Muscle of leg (tissue), 3 donors: ENCODE measurements at regions not wholly inside any gene's neighbourhood (a gene's known extent, or its start where the extent isn't known, plus 50 kb on each side); places are given as distances from the start of the nearest gene placed in this dataset.
A peak's percentile ranks its signal among the peaks of the same experiment; 100 is the strongest.

ENCODE experiments used
- DNase-seq: peaks from one replicate; pipeline ENCODE4 v3.0.0; 2013
- H3K27ac ChIP-seq: one replicate; pipeline ENCODE4 v1.5.1; 2013; ENCODE audit warnings: mild to moderate bottlenecking, low read length, control low read depth
- H3K27me3 ChIP-seq: one replicate; pipeline ENCODE4 v1.6.1; 2013; ENCODE audit warnings: low read length; ENCODE audit not compliant: control insufficient read depth, insufficient read depth
- H3K36me3 ChIP-seq: one replicate; pipeline ENCODE4 v1.6.1; 2013; ENCODE audit warnings: low read length; ENCODE audit not compliant: control insufficient read depth, insufficient read depth
- H3K4me1 ChIP-seq: one replicate; pipeline ENCODE4 v1.6.1; 2013; ENCODE audit warnings: low read length; ENCODE audit not compliant: control insufficient read depth, insufficient read depth
- H3K4me3 ChIP-seq: one replicate; pipeline ENCODE4 v1.5.1; 2013; ENCODE audit warnings: low read length, control low read depth
- H3K9me3 ChIP-seq: replicated peaks from 2 replicates; pipeline ENCODE4 v1.6.1; 2013; ENCODE audit warnings: low read depth, low read length; ENCODE audit not compliant: control insufficient read depth
- WGBS: methylation state at CpG from one replicate; pipeline ENCODE4 v1.1.5; 2013; ENCODE audit warnings: missing lambda C conversion rate; ENCODE audit not compliant: insufficient coverage; 5-methylcytosine and 5-hydroxymethylcytosine counted together

DNA sequence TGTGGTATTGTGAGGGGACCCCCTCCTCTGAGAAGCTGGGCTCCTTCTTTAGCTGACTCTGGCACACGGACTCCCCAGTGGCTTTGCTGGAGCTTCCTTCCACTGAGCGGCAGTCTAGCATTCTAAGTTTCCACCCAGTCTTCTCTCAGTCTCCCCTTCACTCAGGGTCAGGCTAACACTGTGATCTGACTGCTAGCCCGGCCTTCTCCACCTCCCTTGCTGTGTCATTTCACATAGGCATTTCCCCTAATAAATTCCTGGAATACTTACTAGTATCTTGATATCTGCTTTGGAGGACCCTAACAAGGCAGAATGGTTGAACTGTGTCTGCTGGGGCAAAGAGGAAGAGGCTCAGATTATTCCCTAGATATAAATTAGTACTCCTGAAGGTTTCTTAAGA lies 106.2 kb upstream of the THBS1 start:
- H3K4me1 ChIP-seq: peaks cover 29% of the 10 kb centered on the region
- H3K9me3 ChIP-seq: no peaks in the 10 kb centered on the region
- peak overlapping the region; percentile 96 for H3K27ac ChIP-seq
- H3K27me3 ChIP-seq: no peaks in the 10 kb centered on the region
- 78% methylated on average over 2 of the region's 3 CpGs for WGBS
- no peaks in the 10 kb centered on the region for H3K36me3 ChIP-seq
- H3K4me3 ChIP-seq: no peak overlapping the region
- no peak for DNase-seq

DNA sequence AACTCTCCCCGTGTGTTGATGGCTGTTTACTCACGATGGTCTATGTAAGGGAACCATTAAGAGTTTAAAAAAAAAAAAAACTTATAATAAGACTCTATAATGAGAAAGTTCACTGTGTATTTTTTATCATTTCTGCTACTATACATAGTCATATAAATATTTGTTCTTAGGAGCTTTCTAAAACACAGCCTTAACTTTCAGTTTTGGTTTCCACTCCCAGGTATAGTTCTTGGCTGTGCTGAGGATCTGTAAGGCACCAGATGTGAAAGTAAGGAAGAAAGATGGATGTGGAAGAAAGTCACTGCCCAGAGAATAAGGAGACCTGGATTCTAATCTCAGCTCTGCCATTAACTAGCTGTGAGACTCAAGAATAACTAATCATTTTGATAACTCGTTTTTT lies 101.9 kb upstream of the THBS1 start:
- no peak for DNase-seq
- WGBS: no CpG with 5 or more reads among the region's 3 CpGs
- H3K4me1 ChIP-seq: peaks cover 9% of the 10 kb centered on the region
- no peaks in the 10 kb centered on the region for H3K9me3 ChIP-seq
- no peak overlapping the region for H3K4me3 ChIP-seq
- H3K27me3 ChIP-seq: no peaks in the 10 kb centered on the region
- H3K36me3 ChIP-seq: no peaks in the 10 kb centered on the region
- H3K27ac ChIP-seq: no peak overlapping the region

DNA sequence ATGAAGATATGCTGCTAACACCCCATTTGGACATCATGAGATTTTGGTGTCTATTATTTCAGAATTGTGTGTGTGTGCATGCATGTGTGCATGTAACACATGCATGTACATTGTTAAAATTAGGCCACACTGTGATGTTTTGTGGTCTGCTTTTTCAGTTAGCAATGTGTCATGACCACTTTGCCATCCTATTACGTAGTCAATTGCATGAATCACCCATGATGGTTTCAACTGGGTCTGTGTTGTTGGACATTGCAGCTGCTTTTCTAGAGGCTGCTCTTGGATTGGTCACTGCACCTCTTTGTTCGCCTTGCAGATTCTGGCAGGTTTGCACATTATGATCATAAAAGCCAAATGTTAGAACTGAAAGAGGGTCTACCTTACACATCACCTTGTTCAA lies 101.0 kb upstream of the THBS1 start:
- H3K27ac ChIP-seq: no peak overlapping the region
- no CpG with 5 or more reads among the region's 2 CpGs for WGBS
- H3K4me1 ChIP-seq: no peaks in the 10 kb centered on the region
- no peaks in the 10 kb centered on the region for H3K27me3 ChIP-seq
- no peak for DNase-seq
- H3K4me3 ChIP-seq: no peak overlapping the region
- H3K36me3 ChIP-seq: no peaks in the 10 kb centered on the region
- no peaks in the 10 kb centered on the region for H3K9me3 ChIP-seq

DNA sequence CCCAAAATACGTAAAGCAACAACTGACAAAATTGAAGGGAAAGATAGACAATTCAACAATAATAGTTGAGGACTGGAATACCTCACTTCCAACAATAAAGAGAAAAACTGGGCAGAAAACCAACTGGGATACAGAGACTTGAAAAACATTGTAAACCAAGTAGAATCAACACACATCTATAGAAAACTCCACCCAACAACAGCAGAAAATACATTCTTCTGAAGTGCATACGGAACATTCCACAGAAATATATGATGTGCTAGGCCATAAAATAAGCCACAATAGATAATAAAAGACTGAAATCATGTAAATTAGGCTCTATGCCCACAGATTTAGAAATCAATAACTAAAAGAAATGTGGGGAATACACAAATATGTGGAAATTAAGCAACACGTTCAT lies 98.4 kb upstream of the THBS1 start:
- Histone ChIP-seq H3K4me3 (no peak overlapping the region), H3K27me3 (no peaks in the 10 kb centered on the region), H3K27ac (no peak overlapping the region), H3K36me3 (no peaks in the 10 kb centered on the region), H3K4me1 (no peaks in the 10 kb centered on the region), H3K9me3 (no peaks in the 10 kb centered on the region)
- WGBS: no CpG with 5 or more reads among the region's 3 CpGs
- DNase-seq: no peak

DNA sequence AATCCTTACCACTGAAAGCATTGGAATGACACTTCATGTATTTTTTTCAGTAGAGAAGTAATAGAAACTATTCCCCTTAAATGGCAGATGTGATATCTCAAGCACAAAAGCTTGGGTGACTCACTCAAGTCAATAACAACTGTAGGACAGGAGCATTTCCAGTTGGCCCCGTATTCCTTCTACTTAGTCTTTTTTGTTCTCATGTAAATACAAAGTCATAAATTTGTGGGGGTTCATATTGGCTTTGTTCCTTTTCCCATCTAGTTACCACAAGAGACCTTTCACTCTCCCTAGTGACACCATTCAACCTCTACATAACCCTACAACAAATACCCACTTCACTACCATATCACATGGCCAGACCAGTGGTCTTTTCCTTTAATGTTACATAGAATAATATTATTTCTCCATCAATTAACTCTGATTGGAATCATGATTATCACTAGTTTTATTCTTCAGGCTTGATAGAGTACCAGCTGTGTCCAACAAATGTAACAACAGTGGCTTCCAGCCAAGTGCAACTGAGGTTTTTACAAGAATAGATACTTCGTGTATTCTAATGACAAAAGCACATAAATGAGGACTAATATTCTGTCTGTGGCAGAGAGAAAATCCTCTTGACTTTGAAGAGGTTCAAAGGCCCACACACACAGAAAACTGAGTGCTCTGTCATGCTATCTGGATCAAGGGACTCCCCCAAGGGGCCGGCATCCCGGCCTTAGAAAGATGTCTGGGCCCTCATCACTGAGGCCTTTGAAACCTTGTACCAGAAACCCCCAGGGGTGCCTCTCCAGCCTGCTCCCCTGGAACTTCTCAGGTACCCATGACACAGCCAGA lies 94.0 kb upstream of the THBS1 start:
- DNase-seq: no peak
- Histone ChIP-seq H3K4me3 (no peak overlapping the region), H3K27me3 (no peaks in the 10 kb centered on the region), H3K27ac (no peak overlapping the region), H3K9me3 (no peaks in the 10 kb centered on the region), H3K4me1 (peaks cover 2% of the 10 kb centered on the region), H3K36me3 (no peaks in the 10 kb centered on the region)
- WGBS: 74% methylated on average over 2 of the region's 4 CpGs

DNA sequence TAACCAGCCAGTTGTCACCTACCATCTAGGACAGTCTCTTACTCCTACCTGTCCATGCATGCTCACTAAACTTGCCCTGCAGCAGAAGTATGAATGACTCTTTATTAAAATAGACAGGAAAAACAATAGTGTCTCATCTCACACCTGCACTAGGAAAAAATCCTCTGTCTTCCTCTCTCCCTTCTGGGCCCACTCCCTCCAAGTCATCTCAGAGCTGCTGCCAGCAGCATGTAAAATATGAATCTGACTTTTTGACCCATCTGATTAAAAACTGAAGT lies 93.5 kb upstream of the THBS1 start:
- H3K4me1 ChIP-seq: peaks cover 2% of the 10 kb centered on the region

DNA sequence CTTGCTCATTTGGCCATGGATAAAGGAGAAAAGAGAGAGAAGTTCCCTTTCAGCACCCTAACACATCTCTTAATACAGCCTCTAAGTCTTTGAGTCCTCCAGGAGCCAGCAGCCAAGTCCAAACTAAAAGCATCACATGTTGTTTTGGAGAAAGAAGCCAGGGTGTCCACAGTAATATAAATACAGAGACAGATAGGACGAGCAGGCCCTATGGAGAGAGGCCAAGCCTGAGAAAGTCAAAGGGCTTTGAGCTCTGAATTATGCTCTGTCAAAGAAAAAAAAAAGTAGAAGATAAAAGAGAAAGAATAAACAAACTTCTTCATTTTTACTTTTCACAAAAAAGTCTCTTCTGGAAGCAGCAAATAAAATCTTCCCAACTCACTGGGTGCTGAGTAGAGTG lies 92.4 kb upstream of the THBS1 start:
- H3K36me3 ChIP-seq: no peaks in the 10 kb centered on the region
- DNase-seq: peak; percentile 86
- no peaks in the 10 kb centered on the region for H3K9me3 ChIP-seq
- H3K27ac ChIP-seq: peak overlapping the region; percentile 7
- no peak overlapping the region for H3K4me3 ChIP-seq
- WGBS: no CpG with 5 or more reads among the region's 1 CpG
- peaks cover 2% of the 10 kb centered on the region for H3K4me1 ChIP-seq
- H3K27me3 ChIP-seq: no peaks in the 10 kb centered on the region

More for the DNA sequence above, 93.5 kb upstream of the THBS1 start:
- Histone ChIP-seq H3K36me3 (no peaks in the 10 kb centered on the region), H3K27me3 (no peaks in the 10 kb centered on the region), H3K27ac (no peak overlapping the region), H3K4me3 (no peak overlapping the region), H3K9me3 (no peaks in the 10 kb centered on the region)
- DNase-seq: no peak

DNA sequence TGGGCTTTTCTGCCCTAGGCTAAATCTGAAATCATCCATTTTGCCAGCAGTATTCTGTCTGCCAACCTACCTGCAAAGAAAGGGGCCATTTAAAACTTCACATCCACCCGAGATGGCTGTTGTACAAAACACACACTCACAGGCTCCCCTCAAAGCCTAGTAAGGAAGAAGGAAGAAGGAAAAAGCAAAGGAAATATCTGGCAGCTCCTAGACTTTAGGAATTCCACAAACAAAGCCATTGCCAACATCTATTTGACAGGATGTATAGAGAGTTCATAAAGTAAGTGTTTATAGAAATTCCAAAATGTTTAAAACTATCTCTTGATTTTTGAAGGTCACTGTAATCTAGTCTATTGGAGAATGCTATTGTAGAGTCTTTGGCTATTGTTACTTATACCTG lies 91.9 kb upstream of the THBS1 start:
- peaks cover 2% of the 10 kb centered on the region for H3K4me1 ChIP-seq
- no peaks in the 10 kb centered on the region for H3K9me3 ChIP-seq
- WGBS: no CpG with 5 or more reads among the region's 1 CpG
- no peaks in the 10 kb centered on the region for H3K27me3 ChIP-seq
- no peaks in the 10 kb centered on the region for H3K36me3 ChIP-seq
- H3K27ac ChIP-seq: no peak overlapping the region
- H3K4me3 ChIP-seq: no peak overlapping the region
- DNase-seq: peak; percentile 61

DNA sequence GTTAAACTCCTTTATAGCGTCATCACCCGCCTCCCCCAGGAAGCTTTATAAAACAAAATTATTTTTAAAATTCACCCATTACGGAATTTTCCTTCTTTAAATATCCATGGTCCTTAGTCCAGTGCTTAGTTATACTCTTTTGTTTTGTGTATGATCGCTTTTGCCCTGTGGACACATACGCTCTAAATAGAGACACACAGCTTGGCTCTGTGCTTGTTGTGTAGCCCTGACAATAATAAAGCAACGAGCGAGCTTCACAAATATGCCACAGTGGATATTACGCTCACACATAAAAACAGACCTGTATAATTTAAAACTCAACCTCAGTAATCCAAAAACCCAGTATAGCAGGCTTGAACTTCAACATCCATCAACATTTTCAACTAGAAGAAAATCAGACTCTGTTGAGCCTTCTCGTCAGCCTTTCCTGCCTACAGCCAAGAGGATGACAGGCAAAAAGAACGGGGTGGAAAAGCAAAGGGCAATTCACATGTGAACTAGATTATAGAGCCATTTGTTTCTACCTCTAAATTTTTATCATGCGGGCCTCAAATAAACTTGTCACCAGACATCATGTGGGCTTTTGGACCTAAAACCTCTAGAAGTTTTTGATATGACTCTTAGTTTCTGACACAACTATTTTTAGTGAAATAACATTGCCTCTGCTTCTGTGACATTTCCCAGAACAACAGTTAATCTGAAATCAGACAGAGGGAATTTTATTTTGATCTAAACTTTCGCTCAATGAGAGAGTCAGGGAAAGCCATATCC lies 89.6 kb upstream of the THBS1 start:
- Histone ChIP-seq H3K9me3 (no peaks in the 10 kb centered on the region), H3K27ac (no peak overlapping the region), H3K27me3 (no peaks in the 10 kb centered on the region), H3K4me3 (no peak overlapping the region), H3K4me1 (peaks cover 7% of the 10 kb centered on the region), H3K36me3 (no peaks in the 10 kb centered on the region)
- DNase-seq: no peak
- 83% methylated on average over 5 of the region's 12 CpGs for WGBS

DNA sequence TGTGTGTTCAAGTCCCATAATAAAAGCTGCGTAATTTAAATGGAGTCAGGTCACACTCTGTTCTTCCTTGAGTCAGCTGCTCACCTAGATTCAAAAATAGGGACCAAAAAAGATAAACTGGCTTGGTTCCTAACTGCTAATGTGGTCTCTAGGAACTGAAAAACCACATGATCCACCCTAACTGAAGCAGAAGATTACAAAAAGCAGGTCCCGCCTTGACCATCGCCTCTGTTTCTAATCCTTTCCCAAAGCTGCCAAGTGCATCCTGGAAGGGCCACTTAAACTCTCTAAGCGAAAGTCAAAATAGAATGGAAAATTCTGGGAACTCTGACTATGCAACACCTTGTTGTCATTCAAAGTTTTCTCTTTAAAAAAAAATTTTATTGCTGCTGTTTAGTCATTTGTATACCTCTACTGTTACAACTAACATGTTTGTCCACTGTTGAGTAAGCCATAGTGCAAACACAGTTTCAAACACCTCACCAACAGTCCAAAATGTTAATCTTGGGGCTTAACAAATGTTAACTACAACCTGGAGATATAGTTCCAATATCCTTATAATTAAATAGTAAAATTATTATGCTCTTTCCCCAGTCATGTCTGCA lies 88.9 kb upstream of the THBS1 start:
- WGBS: 40% methylated on average over 1 of the region's 4 CpGs
- H3K27me3 ChIP-seq: no peaks in the 10 kb centered on the region
- H3K27ac ChIP-seq: no peak overlapping the region
- no peak overlapping the region for H3K4me3 ChIP-seq
- peaks cover 13% of the 10 kb centered on the region for H3K4me1 ChIP-seq
- DNase-seq: peak; percentile 47
- no peaks in the 10 kb centered on the region for H3K36me3 ChIP-seq
- no peaks in the 10 kb centered on the region for H3K9me3 ChIP-seq
